ENCODE measurements at regions not wholly inside any gene's neighbourhood (a gene's known extent, or its start where the extent isn't known, plus 50 kb on each side); places are given as distances from the start of the nearest gene placed in this dataset.
"Not testable (repeated sequence)": the region's sequence is repeated elsewhere in the genome, so short reads cannot be mapped to it uniquely, and the experiment has no call there.

DNA sequence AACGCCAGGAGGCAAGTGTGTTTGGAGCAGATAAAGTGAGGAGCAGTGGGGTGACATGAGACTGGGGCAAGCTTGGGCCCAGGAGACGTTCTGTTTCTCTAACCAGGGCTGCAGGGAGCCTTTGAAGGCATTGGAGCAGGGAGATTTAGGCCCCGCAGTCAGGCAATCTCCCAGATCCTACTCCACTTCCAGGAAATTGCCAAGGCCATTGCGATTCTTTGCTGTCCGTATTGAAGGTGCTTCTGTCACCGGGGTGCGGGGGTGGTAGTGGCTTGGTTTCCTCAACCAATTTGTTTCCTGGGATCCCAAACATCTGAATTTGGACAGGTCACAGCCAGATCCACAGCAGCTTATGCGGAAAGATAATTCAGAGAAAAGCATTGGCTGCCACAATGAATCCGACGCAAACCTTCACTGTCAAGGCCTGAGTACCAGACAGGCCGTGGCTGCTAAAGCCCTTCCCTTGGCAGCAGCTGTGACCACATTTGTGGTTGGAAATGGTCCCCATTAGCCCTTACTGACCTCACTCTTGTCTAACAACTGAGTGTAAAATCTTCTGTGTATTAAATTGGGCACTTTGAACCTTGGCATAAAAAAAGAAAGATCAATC lies 385.6 kb downstream of the PTPRU start:
- no peaks in the 10 kb centered on the region for H3K4me1 ChIP-seq (ENCODE audit: control insufficient read depth in 5 of 5, insufficient read depth in 5 of 5, low read length in 5 of 5)
- H3K36me3 ChIP-seq (ENCODE audit: control insufficient read depth in 4 of 4, insufficient read depth in 4 of 4, low read length in 4 of 4), result no peaks in the 10 kb centered on the region
- no peak overlapping the region for H3K27ac ChIP-seq (ENCODE audit: low read depth in 1 of 2, low read length in 1 of 2)
- no peak for DNase-seq
- WGBS, 2 donors, result 75 to 78% methylated on average over 11 of the region's 11 CpGs
- TF ChIP-seq, protein P1, sequence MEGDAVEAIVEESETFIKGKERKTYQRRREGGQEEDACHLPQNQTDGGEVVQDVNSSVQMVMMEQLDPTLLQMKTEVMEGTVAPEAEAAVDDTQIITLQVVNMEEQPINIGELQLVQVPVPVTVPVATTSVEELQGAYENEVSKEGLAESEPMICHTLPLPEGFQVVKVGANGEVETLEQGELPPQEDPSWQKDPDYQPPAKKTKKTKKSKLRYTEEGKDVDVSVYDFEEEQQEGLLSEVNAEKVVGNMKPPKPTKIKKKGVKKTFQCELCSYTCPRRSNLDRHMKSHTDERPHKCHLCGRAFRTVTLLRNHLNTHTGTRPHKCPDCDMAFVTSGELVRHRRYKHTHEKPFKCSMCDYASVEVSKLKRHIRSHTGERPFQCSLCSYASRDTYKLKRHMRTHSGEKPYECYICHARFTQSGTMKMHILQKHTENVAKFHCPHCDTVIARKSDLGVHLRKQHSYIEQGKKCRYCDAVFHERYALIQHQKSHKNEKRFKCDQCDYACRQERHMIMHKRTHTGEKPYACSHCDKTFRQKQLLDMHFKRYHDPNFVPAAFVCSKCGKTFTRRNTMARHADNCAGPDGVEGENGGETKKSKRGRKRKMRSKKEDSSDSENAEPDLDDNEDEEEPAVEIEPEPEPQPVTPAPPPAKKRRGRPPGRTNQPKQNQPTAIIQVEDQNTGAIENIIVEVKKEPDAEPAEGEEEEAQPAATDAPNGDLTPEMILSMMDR (IDR thresholded peaks at IDR 0.05; ENCODE audit: control extremely low read depth, extremely low read depth), result no peak
- no peak overlapping the region for H3K4me3 ChIP-seq
- ATAC-seq (ENCODE audit: insufficient read depth, low FRiP score), result no peak
- no peaks in the 10 kb centered on the region for H3K9me3 ChIP-seq (ENCODE audit: control insufficient read depth in 4 of 4, insufficient read depth in 3 of 4, low read length in 3 of 4)
- H3K27me3 ChIP-seq (ENCODE audit: control insufficient read depth in 3 of 3, insufficient read depth in 3 of 3, low read length in 2 of 3), result no peaks in the 10 kb centered on the region
- H3K9ac ChIP-seq (ENCODE audit: insufficient read depth in 1 of 2, low read length in 2 of 2), result no peak overlapping the region

DNA sequence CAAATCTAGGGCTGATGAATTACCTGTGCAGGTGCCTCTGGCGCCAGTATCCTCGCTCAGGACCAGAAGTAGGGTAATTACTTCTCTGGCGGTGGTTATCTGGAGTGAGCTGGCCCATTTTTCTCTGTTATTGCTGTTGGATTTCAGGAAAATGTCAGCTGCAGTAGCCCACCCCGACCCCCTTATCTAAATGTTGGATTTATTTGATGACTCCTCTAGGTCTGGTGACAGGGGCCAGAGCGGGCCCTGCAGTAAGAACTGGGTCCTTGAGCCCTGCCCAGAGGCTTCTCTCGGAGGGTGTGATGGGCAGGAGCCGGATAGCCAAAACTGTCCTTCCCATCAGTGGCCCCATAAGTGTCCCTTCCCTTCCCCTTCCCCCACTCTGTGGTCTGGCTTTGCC lies 384.3 kb downstream of the PTPRU start:
- WGBS, 2 donors, result 82 to 89% methylated on average over 7 of the region's 7 CpGs
- ATAC-seq (ENCODE audit: insufficient read depth, low FRiP score) (no peak), DNase-seq (no peak)

DNA sequence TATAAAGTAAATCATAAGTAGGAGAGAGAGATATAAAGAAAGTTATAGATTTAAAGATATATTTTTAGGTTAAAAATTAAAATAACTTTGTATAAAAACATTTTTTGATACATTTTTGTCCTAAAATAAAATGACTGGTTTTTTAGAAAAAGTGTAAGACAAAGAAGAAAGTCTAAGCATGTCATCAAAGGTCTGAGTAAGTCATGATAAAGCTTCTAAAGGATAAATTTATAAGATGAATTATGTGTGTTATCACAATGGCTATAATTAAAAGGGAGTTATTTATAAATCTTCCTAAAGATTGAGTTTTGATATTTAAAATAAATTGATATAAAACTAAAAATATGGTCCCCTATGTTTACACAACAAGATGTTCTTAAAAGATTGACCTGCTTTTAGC lies 370.9 kb downstream of the PTPRU start:
- no peaks in the 10 kb centered on the region for H3K27me3 ChIP-seq (ENCODE audit: control insufficient read depth in 3 of 3, insufficient read depth in 3 of 3, low read length in 2 of 3)
- H3K36me3 ChIP-seq (ENCODE audit: control insufficient read depth in 4 of 4, insufficient read depth in 4 of 4, low read length in 4 of 4), result no peaks in the 10 kb centered on the region
- DNase-seq (no peak), ATAC-seq (ENCODE audit: insufficient read depth, low FRiP score) (no peak)
- H3K4me3 ChIP-seq, result no peak overlapping the region
- no peak overlapping the region for H3K27ac ChIP-seq (ENCODE audit: low read depth in 1 of 2, low read length in 1 of 2)
- no peaks in the 10 kb centered on the region for H3K4me1 ChIP-seq (ENCODE audit: control insufficient read depth in 5 of 5, insufficient read depth in 5 of 5, low read length in 5 of 5)
- H3K9ac ChIP-seq (ENCODE audit: insufficient read depth in 1 of 2, low read length in 2 of 2), result no peak overlapping the region
- TF ChIP-seq, protein P1 (IDR thresholded peaks at IDR 0.05; ENCODE audit: control extremely low read depth, extremely low read depth), result no peak
- no peaks in the 10 kb centered on the region for H3K9me3 ChIP-seq (ENCODE audit: control insufficient read depth in 4 of 4, insufficient read depth in 3 of 4, low read length in 3 of 4)

More for the DNA sequence above, 384.3 kb downstream of the PTPRU start:
- Histone ChIP-seq H3K27ac (ENCODE audit: low read depth in 1 of 2, low read length in 1 of 2) (no peak overlapping the region), H3K27me3 (ENCODE audit: control insufficient read depth in 3 of 3, insufficient read depth in 3 of 3, low read length in 2 of 3) (no peaks in the 10 kb centered on the region), H3K36me3 (ENCODE audit: control insufficient read depth in 4 of 4, insufficient read depth in 4 of 4, low read length in 4 of 4) (no peaks in the 10 kb centered on the region), H3K9me3 (ENCODE audit: control insufficient read depth in 4 of 4, insufficient read depth in 3 of 4, low read length in 3 of 4) (peaks cover 0 to 2% (median 0%) of the 10 kb centered on the region in 4 donors), H3K4me3 (no peak overlapping the region), H3K4me1 (ENCODE audit: control insufficient read depth in 5 of 5, insufficient read depth in 5 of 5, low read length in 5 of 5) (no peaks in the 10 kb centered on the region), H3K9ac (ENCODE audit: insufficient read depth in 1 of 2, low read length in 2 of 2) (no peak overlapping the region)
- TF ChIP-seq, protein P1 (IDR thresholded peaks at IDR 0.05; ENCODE audit: control extremely low read depth, extremely low read depth), result no peak

DNA sequence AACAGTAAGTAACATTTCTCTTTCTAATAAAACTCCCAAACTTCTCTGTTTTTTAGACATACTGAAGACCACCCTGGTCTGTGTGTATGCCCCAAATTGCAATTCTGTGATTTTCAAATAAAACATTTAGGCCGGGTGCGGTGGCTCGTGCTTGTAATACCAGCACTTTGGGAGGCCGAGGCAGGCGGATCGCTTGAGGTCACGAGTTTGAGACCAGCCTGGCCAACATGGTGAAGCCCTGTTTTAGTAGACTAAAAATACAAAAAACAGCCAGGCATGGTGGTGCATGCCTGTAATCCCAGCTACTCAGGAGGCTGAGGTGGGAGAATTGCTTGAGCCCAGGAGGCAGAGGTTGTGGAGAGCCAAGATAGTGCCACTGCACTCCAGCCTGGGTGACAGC lies 368.5 kb downstream of the PTPRU start:
- H3K27me3 ChIP-seq (ENCODE audit: control insufficient read depth in 3 of 3, insufficient read depth in 3 of 3, low read length in 2 of 3); H3K4me3 ChIP-seq; H3K4me1 ChIP-seq (ENCODE audit: control insufficient read depth in 5 of 5, insufficient read depth in 5 of 5, low read length in 5 of 5); H3K27ac ChIP-seq (ENCODE audit: low read depth in 1 of 2, low read length in 1 of 2); H3K36me3 ChIP-seq (ENCODE audit: control insufficient read depth in 4 of 4, insufficient read depth in 4 of 4, low read length in 4 of 4); H3K9ac ChIP-seq (ENCODE audit: insufficient read depth in 1 of 2, low read length in 2 of 2); ATAC-seq (ENCODE audit: insufficient read depth, low FRiP score); H3K9me3 ChIP-seq (ENCODE audit: control insufficient read depth in 4 of 4, insufficient read depth in 3 of 4, low read length in 3 of 4); DNase-seq: not testable (repeated sequence)
- 94 to 96% methylated on average over 7 of the region's 7 CpGs for WGBS, 2 donors
